NCI-H2227 (cell line): ENCODE measurements at regions not wholly inside any gene's neighbourhood (a gene's known extent, or its start where the extent isn't known, plus 50 kb on each side); places are given as distances from the start of the nearest gene placed in this dataset.

ENCODE experiments used
- DNase-seq: peaks from one replicate; lab custom pipeline; 2025; ENCODE audit not compliant: unreplicated experiment; lab: John Stamatoyannopoulos, UW

DNA sequence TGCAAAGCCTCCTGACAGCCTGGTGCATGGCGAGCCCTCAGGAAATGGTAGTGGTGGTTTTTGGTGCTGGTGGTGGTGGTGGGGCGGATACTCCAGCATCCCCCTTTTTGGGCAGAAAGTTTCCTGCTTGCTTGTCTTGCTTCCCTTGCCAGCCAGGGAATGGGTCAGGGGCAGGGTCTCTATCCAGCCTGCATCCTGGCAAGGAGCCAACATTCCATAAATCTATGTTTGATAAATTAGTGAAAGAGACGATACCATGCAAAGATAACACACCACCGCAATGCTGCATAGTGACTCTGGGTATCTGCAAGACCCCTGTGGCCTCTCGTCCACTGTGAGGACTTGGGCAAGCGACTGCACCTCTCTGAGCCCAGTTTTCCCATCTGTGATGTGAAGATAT, 246.2 kb downstream of the LRFN2 start:
- no peak for DNase-seq

DNA sequence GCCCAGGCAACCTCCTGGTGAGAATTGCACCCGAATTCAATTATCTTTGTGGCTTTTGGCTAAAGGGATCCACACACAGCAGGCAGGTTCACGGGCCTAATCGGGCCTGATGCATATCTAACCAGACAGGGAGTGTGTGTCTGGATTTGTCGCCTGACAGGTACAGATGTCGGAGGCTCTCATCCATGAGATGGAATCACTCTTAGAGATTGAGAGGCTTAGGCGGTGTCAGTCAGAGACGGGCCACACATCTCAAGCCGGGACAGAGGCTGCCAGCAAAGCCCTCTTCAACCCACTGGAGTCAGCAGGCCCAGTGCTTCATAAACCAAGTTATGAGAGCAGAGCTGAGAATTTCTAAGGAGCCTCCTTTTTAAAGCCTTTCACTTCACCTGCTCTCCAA, 247.0 kb downstream of the LRFN2 start:
- DNase-seq = no peak

DNA sequence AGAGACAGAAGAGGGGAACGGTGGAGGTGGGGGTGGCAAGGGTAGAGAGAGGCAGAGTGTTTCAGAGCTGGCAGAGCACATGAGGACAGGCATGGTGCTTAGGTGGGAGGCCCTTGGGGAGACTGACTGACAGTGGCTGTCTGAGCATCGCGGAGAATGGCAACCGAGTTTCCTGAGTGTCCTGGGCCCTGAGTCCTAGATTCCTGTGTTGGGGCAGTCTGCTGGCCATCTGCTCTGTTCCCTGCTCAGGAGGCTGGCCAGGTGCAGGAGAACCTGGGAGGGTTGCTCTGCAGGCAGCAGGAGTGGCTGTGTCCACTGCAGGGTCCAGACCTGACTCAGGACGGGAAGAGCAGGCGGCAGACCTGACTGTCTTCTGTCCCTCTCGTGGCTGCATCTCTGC, 248.9 kb downstream of the LRFN2 start:
- DNase-seq = no peak

DNA sequence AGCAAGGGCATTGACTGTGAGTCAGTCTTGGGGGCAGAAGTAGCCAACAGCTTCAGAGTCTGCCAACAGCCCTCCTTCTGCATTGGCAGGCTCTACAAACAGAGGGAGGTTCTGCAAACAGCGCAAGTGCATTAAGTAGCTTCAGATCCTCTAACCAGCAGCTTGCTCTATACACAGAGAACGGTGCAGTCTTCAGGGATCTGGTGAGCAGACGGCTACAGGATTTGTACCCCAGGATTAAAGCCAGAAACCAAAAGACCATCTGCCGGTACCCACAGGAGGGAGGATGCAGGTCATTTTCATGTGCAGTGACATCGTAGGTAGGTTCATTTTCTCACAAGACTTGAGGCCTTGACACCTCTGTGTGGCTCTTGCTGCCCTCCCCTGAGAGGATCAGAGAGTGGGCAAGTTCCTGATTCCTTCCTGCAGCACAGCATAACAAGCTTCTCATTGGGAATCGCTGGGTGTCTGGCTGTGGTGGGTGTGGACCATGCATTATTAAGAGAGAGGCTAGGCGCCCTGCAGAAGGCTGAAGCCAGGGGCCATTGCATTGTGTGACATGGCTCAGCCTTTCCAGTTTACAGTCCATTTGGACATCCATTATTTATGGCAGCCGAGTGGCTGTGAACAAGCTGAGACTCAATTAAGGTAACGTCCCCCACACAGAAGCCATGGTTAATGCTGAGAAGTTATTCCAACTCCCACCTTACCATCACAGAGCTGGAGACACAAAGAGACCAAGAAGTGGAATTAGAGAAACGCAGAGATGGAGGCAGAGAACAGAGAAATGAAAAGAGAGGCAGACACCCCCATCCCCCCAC, 250.0 kb downstream of the LRFN2 start:
- peak; percentile 2 for DNase-seq

DNA sequence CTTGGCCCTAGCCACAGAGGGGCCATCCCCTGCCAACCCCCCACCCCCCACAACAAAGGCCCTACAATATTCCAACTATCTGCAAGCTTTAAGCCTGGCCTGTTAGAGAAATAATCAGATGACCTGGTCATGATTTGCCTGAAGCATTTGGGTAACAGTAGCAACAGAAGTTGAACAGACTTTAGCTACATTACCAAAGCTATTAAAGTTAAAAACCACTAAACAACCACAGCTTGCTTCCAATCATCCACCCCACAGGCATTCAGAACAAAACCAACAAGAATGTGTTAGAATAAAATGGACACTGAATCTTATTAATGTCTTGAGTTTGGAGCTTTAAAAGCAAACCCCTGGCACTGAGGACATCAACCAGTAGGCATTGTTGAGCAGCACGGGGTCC, 250.9 kb downstream of the LRFN2 start:
- DNase-seq = no peak

DNA sequence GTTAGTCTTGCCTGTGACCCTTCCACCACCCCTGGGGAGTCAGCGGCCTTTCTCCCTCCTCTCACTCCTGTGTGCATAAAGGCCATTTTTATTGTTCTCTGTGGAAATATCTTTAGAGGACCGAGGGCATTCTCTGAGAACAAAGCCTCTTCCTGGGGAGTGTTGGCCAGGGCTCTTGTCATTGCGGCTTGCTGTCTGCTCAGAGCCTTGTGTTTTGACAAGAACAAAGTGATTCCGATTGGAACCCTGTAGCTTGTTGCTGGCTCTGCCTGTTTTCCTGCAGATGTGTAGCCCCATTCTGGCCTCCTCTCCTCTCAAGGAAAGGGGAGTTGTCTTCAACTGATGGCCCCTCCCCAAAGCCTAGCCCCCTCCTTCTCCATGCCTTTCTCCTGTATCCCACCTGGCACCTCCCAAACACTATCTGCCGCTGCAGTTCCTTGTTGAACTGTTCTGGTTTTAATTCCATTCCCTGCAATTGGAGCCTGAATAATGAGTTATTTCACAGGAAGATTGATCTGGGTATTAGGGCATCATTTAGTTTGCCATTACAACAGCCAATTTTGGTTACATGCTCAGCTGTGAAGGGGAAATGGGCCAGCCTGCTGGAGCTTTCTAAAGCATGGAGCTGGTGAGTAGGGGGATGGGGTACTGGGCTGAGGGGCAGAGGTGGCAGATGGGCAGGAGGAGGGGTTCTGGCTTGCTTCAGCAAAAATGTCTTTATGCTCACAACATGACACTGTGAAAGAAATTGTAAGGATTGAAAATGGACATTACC, 252.5 kb downstream of the LRFN2 start:
- peak; percentile 4 for DNase-seq

DNA sequence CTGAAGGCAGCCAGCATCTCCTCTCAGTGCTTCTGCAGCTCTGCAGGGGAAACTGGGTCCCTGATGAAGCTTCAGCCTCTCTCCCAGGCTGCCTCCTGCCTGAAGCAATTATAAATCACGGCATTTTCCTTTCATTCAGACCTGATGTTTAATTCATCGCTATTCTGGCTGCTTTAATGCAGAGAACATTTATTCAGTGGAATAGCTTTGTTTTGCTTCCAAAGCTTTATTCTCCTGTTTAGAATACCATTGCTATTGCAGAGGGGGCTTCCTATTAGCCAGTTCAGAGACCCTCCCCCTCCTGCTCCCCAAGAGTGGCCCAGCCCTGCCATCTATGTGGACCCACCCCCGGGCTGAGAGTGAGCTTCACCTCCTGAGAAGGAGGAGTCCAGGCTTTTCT, 255.6 kb downstream of the LRFN2 start:
- DNase-seq = no peak

DNA sequence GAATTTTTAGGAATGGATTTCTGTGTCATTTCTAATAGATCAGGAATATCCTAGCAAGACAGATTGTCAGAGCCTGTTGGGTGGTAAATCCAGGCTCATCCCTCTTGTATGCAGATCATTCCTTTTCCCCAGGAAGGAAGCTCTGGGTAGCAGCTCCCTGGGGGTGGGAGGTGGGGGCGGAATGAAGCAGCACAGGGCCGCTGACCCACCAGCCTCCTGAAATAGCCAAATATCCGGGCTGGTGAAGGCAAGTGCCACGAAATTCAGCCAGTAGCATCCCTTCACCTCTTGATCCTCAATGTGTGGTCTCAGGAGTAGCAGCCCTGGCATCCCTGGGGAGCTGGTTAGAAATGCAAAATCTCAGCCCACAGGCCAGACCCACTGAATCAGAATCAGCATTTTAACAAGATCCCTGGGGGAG, 256.9 kb downstream of the LRFN2 start:
- DNase-seq = no peak

DNA sequence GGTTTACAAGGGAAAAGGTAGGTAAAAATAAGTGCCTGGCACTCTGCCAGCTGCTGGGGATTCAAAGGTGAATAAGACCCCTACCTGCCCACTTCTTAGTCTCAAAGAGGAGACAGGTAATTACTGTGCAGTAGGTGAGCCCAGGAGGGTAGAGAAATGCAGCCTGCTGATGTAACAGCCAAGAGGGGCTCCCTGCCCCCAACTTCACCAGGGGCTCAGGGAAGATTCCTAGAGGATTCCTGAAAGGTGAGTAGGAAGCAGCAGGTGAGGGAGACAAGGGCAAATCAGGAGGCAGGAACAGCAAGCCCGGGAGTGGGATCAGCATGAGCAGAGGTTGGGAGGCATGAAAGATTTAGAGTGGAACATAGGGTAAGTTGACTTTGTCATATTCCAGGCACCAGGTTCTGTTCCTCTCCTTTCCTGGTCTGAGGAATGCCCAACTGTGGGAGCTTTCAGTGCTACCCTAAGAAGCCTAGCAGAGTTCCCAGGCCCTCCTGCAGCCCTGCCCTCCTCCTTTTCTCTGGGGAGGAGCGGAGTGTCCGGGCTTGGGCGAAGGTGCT, 258.1 kb downstream of the LRFN2 start:
- no peak for DNase-seq

DNA sequence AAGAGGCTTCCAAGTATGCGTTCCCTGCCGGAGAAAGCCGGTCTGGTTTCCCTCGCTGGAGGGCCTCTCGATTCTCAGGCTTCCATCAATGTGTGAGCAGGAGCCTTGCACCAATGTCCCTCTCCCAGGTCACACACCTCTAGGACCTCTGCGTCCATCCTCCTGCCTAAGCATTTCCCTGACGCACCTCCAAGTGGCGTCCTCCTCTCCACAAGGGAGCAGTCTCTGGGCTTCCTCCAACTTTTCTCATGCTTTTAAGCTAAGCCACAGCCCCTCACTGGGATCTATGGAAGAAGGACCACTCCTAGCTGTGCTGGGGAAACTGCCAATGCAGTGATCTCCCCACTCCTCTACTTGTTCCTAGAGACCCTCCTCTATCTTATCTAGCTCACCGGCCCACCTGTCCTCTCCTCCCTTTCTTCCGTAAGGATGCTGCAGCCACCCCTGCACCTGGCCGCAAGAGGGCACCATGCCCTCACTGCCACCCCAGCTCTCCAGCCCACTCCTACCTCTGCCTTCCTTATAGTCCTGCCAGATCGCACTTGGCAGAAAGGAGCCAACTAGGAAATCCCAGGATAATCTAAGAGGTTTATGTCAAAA, 258.7 kb downstream of the LRFN2 start:
- peak; percentile 7 for DNase-seq

DNA sequence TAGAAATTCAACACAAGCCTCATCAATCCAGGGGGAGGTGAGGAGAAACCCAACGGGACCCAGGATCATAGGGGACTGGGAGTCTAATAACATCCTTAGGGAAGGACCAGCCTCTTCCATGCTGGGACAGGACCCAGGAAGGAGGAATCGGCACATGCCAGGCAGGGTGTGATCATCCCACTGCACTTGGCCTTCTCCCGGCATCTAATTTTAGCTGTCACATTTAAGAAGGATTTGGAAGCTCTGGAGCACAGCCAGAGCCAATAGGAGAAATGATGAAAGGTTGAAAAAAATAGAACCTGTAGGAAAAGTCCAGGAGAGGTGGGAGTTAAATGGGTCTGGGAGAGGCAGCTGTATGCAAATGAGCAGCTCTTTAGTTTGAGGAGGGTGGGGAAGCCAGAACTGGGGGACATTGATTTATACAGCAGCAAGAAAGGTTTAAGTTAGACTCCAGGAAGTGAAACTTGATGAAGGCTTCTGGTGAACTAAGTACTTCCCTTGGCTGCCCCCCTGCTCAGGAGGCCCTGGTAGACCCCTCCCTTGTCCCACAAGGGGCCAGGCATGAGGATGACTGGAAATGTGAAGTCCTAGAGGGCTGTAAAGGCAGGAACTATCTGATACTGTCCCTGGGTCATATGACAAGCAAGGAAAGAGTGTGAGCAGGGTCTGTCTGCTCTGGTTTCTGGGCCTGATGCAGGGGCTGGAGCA, 260.3 kb downstream of the LRFN2 start:
- DNase-seq = peak; percentile 10

DNA sequence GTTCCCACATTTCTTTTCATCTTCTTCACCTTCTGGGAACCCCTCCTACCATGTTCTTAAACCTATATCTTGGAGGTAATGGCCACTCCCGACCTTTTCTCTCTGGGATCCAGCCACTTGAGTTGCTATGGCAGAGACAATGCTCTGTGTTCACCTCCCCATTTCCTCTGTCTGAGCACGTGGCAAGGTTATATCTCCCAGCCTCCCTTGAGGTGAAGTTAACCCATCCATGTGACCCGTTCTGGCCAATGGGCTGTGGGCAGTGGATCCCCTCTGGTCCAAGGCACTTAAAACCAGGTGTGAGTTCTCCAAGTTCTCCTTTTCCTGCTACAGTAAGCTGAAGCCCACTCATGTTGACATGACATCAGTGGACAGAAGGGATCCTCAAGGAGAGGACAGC, 261.4 kb downstream of the LRFN2 start:
- DNase-seq = no peak

DNA sequence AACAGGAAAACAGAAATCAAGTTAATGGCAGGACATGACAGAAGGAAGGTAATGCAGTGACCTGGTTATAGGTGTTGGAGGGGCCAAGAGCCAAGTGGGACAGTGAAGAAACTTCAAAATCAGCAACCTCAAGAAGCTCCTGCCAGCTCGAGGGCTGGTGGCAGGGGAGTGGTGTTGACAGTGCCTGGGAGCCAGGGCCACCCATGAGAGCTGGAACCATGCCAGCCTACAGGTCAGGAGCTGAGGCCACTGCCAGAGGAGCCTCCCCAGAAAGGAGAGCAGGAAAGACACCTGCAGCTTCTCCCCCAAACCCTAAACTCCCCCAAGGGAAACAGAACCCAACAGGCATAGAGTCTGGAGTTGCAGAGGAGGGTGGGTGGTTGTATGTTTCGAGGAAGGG, 262.1 kb downstream of the LRFN2 start:
- no peak for DNase-seq

DNA sequence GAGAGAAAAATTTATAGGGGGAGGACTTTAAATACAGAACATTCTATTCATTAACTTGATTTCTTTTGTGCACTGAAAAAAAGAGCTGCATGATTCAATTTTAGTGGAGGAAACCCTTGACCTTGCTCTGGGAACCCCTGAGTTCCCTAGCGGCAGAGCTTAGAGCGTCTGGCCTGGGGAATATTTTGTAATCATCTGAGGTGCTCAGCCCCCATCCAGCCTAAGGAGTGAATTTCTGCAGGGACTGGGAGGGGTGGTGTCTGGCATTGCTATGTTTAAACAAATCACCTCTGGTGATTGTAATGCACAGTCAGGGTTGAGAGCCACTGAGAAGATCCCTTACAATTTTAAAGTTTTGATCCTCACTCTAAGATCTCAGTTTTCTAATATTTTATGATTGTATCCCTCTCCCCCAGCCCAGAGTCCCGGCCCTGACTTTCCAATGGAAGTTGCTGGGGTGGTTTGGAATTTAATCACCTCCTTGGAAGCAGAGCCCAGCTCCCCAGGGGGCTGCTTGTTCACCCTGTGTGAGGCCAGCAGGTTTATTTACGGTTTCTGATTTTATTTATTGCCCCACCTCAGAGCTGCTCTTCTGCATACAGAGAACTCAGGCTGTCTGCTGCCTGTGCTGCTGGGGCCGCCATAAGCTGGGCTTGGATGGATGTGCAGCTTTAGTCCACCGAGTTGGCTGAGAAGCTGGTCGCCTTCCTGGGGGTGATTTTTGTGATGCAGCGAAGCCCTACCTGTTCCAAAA, 263.1 kb downstream of the LRFN2 start:
- peak; percentile 4 for DNase-seq

DNA sequence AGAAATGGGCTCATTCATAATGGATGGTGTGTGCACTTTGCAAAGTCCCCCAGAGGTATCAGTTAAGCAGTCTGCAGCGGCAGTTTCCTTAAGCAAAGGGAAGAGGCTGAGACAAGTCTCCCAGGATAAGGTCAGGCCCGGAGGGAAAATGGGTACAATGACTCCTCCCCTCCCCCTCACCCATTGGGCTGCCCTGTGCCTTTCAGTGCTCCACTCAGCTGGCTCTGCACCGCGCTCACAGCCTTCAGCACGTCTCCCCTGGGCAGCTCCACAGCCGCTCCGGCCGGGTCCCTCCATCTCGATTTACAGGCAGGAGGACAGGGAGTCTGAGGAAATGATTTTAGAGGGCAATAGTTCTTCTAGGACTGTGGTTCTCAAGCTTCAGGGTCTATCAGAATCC, 264.8 kb downstream of the LRFN2 start:
- DNase-seq = no peak

DNA sequence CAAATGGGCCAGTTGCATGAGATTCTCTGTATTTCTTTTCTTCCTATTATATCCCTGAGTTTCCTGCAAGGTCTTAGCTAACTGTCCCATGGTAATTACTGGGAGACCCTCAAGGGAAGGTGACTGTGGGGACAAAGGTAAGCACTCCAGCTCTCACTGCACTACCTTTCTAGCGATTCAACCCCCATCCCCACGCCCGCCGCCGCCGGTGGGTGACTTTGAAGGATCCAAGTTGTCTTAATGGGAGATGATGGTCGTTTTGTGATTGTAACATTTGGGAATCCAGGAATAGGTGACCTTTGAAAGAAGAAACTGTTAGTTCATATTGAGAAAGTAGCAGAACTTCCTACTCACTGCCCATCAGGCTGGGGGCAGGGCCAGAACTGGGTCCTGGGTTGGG, 265.5 kb downstream of the LRFN2 start:
- DNase-seq = no peak

DNA sequence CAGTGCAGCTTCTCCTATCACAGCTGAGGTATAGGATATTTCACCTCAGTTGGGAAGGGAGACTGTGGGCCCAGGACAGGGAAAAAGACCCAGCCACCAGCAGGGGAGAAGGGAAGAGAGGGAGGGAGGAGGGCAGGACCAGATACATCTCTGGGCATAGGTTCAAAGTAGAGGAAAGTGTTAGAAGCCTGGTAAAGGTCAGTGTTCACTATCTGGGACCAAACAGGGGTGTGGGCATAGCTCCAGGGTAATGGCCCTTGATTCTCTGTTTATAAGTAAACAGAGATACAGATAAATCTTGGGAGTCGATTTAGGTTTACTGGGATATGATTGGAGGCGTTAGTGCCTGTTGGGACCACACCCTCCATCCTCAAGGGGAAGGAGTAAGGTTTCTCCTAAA, 266.2 kb downstream of the LRFN2 start:
- no peak for DNase-seq

DNA sequence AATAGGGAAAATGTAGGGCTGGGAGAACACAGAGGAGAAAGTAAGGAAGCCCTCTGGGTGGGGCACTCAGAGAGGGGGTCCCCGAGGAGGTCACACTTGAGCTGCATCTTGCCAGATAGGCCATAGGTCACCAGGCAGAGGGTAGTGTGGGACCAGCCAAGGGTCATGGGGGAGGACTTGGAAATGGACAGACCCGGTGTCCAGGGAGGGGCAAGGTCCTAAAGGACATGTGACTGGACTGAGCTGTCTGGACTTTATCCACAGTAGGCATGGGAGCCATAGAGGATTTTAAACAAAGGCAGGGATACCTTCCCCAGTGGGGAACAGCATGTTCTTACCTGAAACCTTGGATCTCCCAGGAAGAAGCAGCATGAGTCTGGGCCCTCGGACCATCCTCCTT, 266.7 kb downstream of the LRFN2 start:
- no peak for DNase-seq

DNA sequence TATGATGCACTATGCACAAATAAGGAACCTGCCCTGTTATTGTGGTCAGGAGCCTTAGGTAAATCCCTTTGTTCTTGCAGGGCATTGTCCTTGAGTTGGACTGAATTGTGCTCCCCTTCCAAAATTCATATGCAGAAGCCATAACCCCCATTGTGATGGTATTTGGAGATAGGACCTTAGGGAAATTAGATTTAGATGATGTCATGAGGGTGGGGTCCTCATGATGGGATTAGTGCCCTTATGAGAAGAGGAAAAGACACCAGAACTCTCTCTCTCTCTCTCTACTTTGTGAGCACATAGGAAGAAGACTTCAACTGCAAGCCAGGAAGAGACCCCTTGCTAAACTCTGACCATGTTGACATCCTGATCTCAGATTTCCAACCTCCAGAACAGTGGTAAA, 268.0 kb downstream of the LRFN2 start:
- no peak for DNase-seq

DNA sequence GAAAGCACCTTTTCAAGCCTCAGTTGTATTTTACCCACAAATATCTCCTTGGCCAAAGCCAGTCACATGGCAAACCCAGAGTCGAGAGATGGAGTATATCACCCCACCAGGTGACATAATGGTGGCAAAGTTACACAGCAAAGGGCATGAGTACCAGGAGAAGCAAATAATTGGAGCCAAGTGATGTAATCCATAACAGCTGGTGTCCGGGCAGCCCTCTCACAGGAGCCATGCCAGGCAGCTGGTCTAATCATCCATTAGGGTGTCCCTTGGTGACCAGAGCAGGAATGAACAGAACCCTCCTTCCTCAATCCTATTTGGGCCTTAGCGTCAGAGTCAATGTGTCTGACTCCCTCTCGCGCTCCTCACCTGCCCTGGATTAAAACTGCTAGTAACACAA, 272.1 kb downstream of the LRFN2 start:
- no peak for DNase-seq
